ENCODE measurements at regions not wholly inside any gene's neighbourhood (a gene's known extent, or its start where the extent isn't known, plus 50 kb on each side); places are given as distances from the start of the nearest gene placed in this dataset.

- no peak for ATAC-seq
These were observed 2305.1 kb upstream of the AGA start for GRCh38 chr4:179747218-179747910.

- no peak for ATAC-seq
These were observed 2306.6 kb upstream of the AGA start for GRCh38 chr4:179748837-179749236.

- no peak for ATAC-seq
These were observed 2308.1 kb upstream of the AGA start for GRCh38 chr4:179750374-179750773.

GRCh38 chr4:179751669-179752068 is 2309.4 kb upstream of the AGA start:
- no peak for ATAC-seq

DNA sequence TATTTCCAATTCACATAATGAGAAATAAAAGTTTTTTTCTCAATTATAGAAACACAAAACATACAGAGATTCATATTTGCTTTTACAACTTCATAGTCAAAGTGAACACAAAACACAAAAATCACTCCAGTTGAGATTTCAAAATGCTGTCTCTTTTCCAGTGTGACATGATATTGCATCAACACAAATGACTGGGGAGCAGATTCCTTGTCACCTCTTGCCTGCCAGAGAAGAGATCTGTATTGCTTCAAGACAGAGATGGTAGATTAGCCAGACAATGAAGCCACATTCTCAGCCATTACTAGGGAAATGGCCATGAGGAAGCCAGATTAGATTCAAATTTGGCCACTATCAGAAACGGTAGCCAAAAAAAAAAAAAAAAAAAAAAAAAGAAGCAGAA is 2313.1 kb upstream of the AGA start:
- no peak for ATAC-seq

DNA sequence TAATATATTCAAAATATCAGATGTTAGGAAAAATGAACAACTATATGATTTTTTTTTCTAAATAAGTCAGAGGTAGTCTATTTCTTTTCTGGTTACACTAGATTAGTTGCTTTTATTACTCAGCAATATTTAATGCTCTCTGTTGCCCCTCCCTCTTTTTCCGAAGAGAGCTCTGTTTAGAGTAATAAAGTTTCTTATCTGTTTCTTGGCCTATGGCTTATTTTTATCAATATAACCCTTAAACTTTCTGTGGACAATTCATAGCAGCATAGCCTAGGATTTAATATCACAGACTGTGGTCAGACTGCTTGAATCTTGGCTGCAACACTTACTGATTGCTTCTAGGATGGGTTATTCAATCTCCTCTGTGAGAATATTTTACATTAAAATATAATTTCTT is 2315.4 kb upstream of the AGA start:
- ATAC-seq, result no peak

GRCh38 chr4:179762840-179763239 is 2320.6 kb upstream of the AGA start:
- no peak for ATAC-seq

DNA sequence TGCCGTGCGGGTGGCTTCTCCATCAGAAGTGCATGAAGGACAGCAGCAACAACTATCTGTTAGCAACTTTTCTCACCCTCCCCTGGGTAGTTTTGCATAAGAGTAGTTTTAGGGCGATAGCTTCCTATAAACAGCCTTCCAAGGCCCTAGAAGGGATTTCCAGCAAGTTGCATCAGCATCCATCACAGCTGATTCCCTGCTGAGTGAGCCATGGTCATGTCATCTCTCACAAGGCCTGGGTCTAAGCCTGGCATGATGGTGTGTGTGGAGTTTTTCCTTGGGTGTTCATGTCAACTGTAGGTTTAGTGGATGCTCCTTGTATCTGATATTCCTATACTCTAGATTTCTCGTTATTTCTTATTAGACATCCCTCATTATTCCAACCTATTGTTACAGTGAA is 2324.7 kb upstream of the AGA start:
- no peak for ATAC-seq

- ATAC-seq, result no peak
These were observed 2326.8 kb upstream of the AGA start for GRCh38 chr4:179768996-179769395.

DNA sequence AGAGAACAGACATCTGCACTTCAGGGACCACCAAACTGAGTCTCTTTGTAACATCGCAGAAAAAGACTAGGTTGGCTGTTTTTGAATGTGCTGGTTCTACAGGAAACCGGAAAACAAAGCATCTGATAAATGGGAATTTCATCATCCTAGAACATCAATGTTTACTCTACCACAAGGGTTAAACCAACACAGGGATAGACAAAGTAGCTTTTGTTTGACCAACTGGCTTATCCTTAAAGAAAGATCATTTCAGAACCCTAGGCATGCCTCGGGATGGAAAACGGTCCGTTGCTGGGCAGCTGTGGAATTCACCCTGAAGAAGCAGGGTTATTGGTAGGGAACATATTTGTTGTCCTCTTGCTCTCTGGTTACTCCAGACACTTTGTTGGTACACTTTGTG is 2355.5 kb upstream of the AGA start:
- ATAC-seq, result no peak

DNA sequence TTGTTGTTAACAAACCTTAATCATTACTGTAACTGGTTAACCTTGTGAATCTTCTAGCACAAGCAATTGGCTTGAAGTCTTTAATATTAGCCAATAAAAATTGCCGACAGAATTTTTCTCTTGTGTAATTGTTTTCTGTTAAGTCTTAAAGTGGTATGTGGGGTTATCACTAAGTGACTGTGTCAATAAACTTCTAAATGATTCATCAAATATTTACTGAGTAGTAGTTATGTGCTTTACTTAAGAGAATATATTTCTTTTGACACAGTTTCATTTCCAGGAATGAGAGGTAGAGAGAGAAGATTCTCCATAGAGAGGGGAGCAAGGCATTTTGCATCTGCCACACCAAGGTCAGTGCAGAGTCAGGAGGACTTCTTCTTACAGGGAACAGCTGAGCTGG is 2361.6 kb upstream of the AGA start:
- no peak for ATAC-seq

DNA sequence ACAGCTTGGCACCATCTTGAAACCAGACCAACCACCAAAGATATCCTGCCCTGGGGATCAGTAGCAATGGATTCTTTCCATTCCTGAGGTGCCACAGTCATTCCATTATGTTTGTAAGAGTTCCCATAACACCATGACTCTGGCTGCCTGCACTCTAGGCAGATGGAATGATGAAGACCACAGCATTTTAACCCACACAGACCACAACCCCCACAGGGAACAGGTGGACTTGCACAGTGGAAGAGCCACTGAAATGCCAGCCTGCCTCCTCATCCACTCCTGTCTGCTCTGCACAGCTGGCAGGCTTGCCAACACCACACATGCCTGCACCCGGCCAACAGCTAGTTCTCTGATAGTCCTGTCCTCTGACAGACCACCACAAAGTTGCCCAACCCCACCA is 2362.2 kb upstream of the AGA start:
- no peak for ATAC-seq

DNA sequence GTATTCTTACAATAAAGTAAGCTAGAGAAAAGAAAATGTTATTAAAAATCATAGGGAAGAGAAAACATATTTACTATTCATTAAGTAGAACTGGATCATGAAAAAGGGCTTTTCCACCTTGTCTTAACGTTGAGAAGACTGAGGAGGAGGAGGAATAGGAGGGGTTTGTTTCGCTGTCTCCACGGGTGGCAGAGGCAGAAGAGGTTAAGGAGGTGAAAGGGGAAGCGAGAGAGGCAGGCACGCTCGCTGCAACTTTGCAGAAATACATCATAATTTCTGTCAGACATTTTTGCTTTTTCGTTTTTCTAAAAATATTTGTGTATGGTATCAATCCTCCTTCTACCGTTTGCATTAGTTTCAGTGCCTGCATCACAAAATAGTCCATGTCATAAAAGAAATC is 2375.1 kb upstream of the AGA start:
- ATAC-seq, result no peak

GRCh38 chr4:179823342-179823741 is 2381.1 kb upstream of the AGA start:
- ATAC-seq, result no peak

- no peak for ATAC-seq
These were observed 2389.0 kb upstream of the AGA start for GRCh38 chr4:179831274-179831673.

DNA sequence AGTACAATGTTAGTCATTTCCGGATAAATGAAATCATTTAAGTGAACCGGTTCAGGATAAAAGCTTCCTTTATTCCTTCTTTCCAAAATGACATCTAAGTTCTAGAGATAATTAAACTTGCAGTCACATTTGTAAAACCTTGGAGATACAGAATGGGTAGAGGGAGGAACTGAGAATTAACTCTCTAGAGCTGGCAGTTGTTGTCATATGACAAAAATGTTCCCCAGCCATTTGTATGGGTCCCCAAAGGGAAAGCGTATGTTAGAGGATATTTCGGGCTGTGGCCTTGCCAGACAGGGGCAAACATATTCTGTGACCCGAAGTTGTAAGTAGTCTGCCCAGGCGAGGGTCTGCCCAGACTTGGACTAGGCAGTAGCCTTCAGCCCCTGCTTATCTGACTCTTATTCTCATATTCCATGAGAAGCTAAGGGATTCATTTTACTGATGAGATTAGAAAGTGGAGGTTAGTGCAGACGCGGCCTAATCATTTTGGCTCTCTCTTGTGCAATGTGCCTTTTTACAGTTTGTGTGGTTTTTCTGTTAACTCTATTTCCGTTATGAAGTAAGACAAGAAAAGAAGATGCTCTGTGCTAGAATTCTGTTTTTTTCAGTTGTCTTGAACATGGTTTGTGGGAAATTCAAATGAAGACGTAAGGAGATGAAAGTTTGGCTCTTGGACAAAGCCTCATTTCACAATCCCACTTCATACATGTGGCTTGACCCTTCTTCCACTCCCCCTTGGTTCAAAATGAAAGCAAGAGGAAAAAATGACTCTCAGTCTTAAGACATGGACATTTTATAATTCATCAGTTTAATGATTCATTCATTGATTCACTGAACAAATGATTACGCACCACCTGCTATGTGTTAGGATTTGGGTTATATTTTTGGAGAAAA is 2394.2 kb upstream of the AGA start:
- ATAC-seq, result no peak

- ATAC-seq, result no peak
These were observed 2399.8 kb upstream of the TENM3 start for GRCh38 chr4:179843370-179843769.

- ATAC-seq, result no peak
These were observed 2387.7 kb upstream of the TENM3 start for GRCh38 chr4:179855469-179855868.

DNA sequence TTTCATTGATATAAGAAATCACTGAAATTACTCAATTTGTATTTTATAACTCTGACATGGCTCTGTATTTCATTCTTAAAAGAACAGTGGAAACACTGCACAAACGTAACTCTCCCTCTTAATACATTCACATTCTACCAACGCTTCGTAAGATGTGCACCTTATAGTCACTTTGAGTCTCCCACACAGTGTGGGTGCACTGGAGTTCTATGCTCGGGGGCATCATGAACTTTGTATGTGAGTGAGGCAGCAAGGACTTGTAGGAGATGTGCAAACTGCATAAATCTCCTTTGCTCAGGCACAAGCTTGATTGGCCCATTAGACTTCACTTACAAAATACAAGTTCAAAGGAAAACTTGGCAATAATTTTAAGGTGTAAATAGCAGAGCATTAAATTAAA is 2385.0 kb upstream of the TENM3 start:
- no peak for ATAC-seq

DNA sequence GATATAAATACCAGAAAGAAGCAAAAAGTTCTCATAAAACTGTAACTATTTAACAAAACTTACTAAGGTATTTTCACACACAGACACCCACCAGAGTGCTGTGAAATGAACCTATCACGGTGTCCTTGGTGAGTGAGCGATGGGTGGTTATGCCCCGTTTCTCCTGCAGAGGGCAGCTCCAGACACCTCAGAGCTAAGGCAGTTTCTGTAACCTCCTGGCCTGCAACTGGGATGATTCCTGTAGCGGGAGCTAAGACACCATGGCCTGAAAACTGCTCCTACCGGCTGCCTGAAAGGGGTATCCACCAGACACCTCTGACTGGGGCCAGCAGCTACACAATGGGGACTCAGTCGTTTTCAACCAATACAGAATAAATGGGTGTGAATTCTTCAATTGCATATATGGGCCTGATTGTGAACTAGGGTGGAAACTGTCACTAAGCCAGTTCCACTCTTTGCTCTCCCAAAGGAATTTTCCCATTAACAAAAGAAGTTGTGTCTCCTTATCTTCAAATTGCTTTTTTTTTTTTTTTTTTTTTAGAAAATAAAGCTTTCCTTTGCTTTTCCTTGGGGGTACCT is 2375.8 kb upstream of the TENM3 start:
- ATAC-seq, result no peak

DNA sequence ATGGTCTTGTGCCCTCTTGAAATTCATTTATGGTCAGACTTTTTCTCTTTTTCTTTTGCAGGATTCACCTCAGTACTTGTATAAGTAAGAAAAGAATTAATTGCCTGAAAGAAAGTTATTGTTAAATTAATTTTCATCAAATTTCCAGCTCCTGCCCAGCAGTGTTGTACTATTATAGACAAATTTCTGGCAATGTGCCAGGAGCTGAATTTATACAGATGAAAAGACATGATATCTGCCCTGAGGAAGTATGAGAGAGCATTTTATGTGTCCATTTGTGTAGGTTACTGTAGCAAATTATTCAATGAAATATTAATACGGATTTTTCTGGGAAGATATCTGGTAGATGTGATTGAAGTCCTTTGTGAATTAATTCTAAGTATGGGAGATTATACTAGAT is 2371.5 kb upstream of the TENM3 start:
- ATAC-seq, result no peak

DNA sequence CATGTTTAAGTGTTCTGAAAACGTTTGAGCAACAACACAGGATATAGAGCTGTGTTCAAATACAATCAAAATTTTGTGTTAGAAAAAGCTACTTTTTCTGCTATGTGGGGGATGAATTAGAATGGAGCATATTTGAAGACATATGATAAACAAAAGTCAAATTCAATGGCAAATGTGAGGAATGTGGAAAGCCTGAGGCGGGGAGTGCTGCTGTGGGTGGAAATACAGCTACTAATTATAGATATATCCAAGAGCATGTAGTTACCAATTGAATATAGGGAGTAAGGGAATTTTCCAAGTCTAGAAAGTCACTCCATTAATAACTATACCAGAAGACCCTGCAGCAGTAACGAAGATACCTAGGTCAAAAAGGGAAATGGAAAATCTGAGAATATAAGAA is 2370.4 kb upstream of the TENM3 start:
- ATAC-seq, result no peak

DNA sequence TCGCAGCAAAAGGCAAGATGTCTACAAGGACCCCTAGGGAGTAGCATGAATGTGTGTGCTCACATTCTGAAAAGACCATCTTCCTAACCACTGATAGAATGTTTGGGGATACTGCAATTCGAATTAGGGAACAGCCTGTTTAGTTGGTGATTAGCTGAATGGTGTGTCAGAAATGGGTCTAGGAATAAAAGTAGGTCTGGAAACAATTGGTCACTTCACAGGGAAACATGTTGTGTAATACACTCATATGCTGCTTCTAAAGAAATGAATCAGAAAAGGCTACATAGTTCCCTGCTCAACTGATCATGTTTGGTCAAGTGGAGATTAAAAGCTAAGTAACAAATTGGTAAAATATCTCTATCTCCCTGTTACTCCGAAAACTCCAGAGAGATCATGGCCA is 2362.4 kb upstream of the TENM3 start:
- ATAC-seq, result no peak

Data from activated CD4-positive, CD25-positive, alpha-beta regulatory T cell treated with anti-CD3 and anti-CD28 coated beads, Interleukin-2, amount 50 U/mL, for 24 hours (primary cell).